ENCODE measurements at regions not wholly inside any gene's neighbourhood (a gene's known extent, or its start where the extent isn't known, plus 50 kb on each side); places are given as distances from the start of the nearest gene placed in this dataset.

GRCh38 chr18:67586101-67586500, 69.6 kb upstream of the DSEL start:
- DNase-seq (ENCODE audit: low spot score) = no peak

GRCh38 chr18:67583621-67584020, 67.1 kb upstream of the DSEL start:
- DNase-seq (ENCODE audit: low spot score) = no peak

GRCh38 chr18:67582488-67582887, 66.0 kb upstream of the DSEL start:
- no peak for DNase-seq (ENCODE audit: low spot score)

- DNase-seq (ENCODE audit: low spot score) = no peak
These were observed 64.7 kb upstream of the DSEL start for GRCh38 chr18:67581178-67581577.

- no peak for DNase-seq (ENCODE audit: low spot score)
These were observed 60.9 kb upstream of the DSEL start for GRCh38 chr18:67577386-67577785.

- DNase-seq (ENCODE audit: low spot score) = no peak
These were observed 58.2 kb upstream of the DSEL start for GRCh38 chr18:67574749-67575148.

- DNase-seq (ENCODE audit: low spot score) = no peak
These were observed 51.6 kb upstream of the DSEL start for GRCh38 chr18:67568166-67568565.

All from germinal center (tissue), 1 donor.